ENCODE measurements at regions not wholly inside any gene's neighbourhood (a gene's known extent, or its start where the extent isn't known, plus 50 kb on each side); places are given as distances from the start of the nearest gene placed in this dataset.

- no peak for TF ChIP-seq CTCF (IDR thresholded peaks at IDR 0.05; ENCODE audit: insufficient read depth, low read length, poor library complexity, severe bottlenecking)
- no peak for TF ChIP-seq EZH2phosphoT487 (conservative IDR thresholded peaks at IDR 0.05; ENCODE audit: low read length)
Observed at GRCh38 chr4:24130637-24131036, 240.8 kb upstream of the PPARGC1A start.

GRCh38 chr4:24126776-24127175 lies 236.9 kb upstream of the PPARGC1A start:
- Histone ChIP-seq H3K27ac (ENCODE audit: low read depth, low read length) (no peak overlapping the region), H3K27me3 (ENCODE audit: low read length) (no peaks in the 10 kb centered on the region), H3F3A (ENCODE audit: insufficient read depth) (no peaks in the 10 kb centered on the region), H4K20me1 (ENCODE audit: low read depth, low read length) (no peaks in the 10 kb centered on the region), H3K36me3 (ENCODE audit: low read length) (no peaks in the 10 kb centered on the region), H3K9me2 (replicated peaks; ENCODE audit: insufficient read depth, low read length) (no peaks in the 10 kb centered on the region), H3K79me2 (ENCODE audit: insufficient read depth, low read length) (no peaks in the 10 kb centered on the region), H3K4me2 (ENCODE audit: low read depth, low read length, poor library complexity, severe bottlenecking) (no peak overlapping the region), H3K9ac (ENCODE audit: low read length) (no peak overlapping the region), H3K4me3 (ENCODE audit: insufficient read depth, low read length, poor library complexity, severe bottlenecking) (no peak overlapping the region), H3K9me3 (ENCODE audit: insufficient read depth, low read length) (no peaks in the 10 kb centered on the region), H2AFZ (ENCODE audit: low read depth, low read length, severe bottlenecking) (no peak overlapping the region)
- TF ChIP-seq EZH2phosphoT487 (conservative IDR thresholded peaks at IDR 0.05; ENCODE audit: low read length) (no peak), CTCF (IDR thresholded peaks at IDR 0.05; ENCODE audit: insufficient read depth, low read length, poor library complexity, severe bottlenecking) (no peak)

More at GRCh38 chr4:24130637-24131036, 240.8 kb upstream of the PPARGC1A start:
- H3K9me3 ChIP-seq (ENCODE audit: insufficient read depth, low read length), result no peaks in the 10 kb centered on the region
- no peak overlapping the region for H3K27ac ChIP-seq (ENCODE audit: low read depth, low read length)
- H2AFZ ChIP-seq (ENCODE audit: low read depth, low read length, severe bottlenecking), result no peak overlapping the region
- no peak overlapping the region for H3K9ac ChIP-seq (ENCODE audit: low read length)
- H3K27me3 ChIP-seq (ENCODE audit: low read length), result no peaks in the 10 kb centered on the region
- H3K36me3 ChIP-seq (ENCODE audit: low read length), result no peaks in the 10 kb centered on the region
- H3K4me2 ChIP-seq (ENCODE audit: low read depth, low read length, poor library complexity, severe bottlenecking), result no peak overlapping the region
- no peak overlapping the region for H3K4me3 ChIP-seq (ENCODE audit: insufficient read depth, low read length, poor library complexity, severe bottlenecking)
- H3K9me2 ChIP-seq (replicated peaks; ENCODE audit: insufficient read depth, low read length), result no peaks in the 10 kb centered on the region
- H3F3A ChIP-seq (ENCODE audit: insufficient read depth), result no peaks in the 10 kb centered on the region
- H3K79me2 ChIP-seq (ENCODE audit: insufficient read depth, low read length), result no peaks in the 10 kb centered on the region
- no peaks in the 10 kb centered on the region for H4K20me1 ChIP-seq (ENCODE audit: low read depth, low read length)

GRCh38 chr4:24121395-24122175 lies 231.7 kb upstream of the PPARGC1A start:
- Histone ChIP-seq H3K27me3 (ENCODE audit: low read length) (no peaks in the 10 kb centered on the region), H3K4me2 (ENCODE audit: low read depth, low read length, poor library complexity, severe bottlenecking) (no peak overlapping the region), H3F3A (ENCODE audit: insufficient read depth) (no peaks in the 10 kb centered on the region), H3K9me2 (replicated peaks; ENCODE audit: insufficient read depth, low read length) (no peaks in the 10 kb centered on the region), H3K4me3 (ENCODE audit: insufficient read depth, low read length, poor library complexity, severe bottlenecking) (no peak overlapping the region), H2AFZ (ENCODE audit: low read depth, low read length, severe bottlenecking) (no peak overlapping the region), H4K20me1 (ENCODE audit: low read depth, low read length) (no peaks in the 10 kb centered on the region), H3K36me3 (ENCODE audit: low read length) (no peaks in the 10 kb centered on the region), H3K27ac (ENCODE audit: low read depth, low read length) (no peak overlapping the region), H3K9ac (ENCODE audit: low read length) (no peak overlapping the region), H3K79me2 (ENCODE audit: insufficient read depth, low read length) (no peaks in the 10 kb centered on the region), H3K9me3 (ENCODE audit: insufficient read depth, low read length) (no peaks in the 10 kb centered on the region)
- TF ChIP-seq EZH2phosphoT487 (conservative IDR thresholded peaks at IDR 0.05; ENCODE audit: low read length), result no peak
- no peak for TF ChIP-seq CTCF (IDR thresholded peaks at IDR 0.05; ENCODE audit: insufficient read depth, low read length, poor library complexity, severe bottlenecking)

Data from SU-DHL-6 (cell line).